HepG2 (cell line): ENCODE measurements at regions not wholly inside any gene's neighbourhood (a gene's known extent, or its start where the extent isn't known, plus 50 kb on each side); places are given as distances from the start of the nearest gene placed in this dataset.

Experiments
- MEIS1 ChIP-seq: sonication (generic); formaldehyde crosslinking; IDR thresholded peaks from 2 replicates; pipeline ENCODE4 v1.9.0; 2021; ENCODE audit warnings: mild to moderate bottlenecking, missing genetic modification reagents, moderate library complexity, borderline replicate concordance
- MTA3 ChIP-seq: sonication (generic); formaldehyde crosslinking; IDR thresholded peaks from 2 replicates; pipeline ENCODE4 v1.4.0; 2020; ENCODE audit warnings: missing genetic modification reagents

- TF ChIP-seq MEIS1 = no peak
- TF ChIP-seq MTA3 (CRISPR knock-in tag) = no peak
Measured at GRCh38 chr1:100622037-100622436, 84.1 kb downstream of the GPR88 start.
